ENCODE measurements at regions not wholly inside any gene's neighbourhood (a gene's known extent, or its start where the extent isn't known, plus 50 kb on each side); places are given as distances from the start of the nearest gene placed in this dataset.

- no peak for TF ChIP-seq CTCF (IDR thresholded peaks at IDR 0.05; ENCODE audit: borderline replicate concordance, insufficient read depth, low read depth, low read length)
- no peak overlapping the region for H3K4me3 ChIP-seq (ENCODE audit: low read depth, low read length)
These were observed 109.2 kb upstream of the NXT1 start for GRCh38 chr20:23241416-23241815.

- H3K4me3 ChIP-seq (ENCODE audit: low read depth, low read length): no peak overlapping the region
- no peak for TF ChIP-seq CTCF (IDR thresholded peaks at IDR 0.05; ENCODE audit: borderline replicate concordance, insufficient read depth, low read depth, low read length)
These were observed 110.1 kb upstream of the NXT1 start for GRCh38 chr20:23240519-23240918.

- TF ChIP-seq CTCF (IDR thresholded peaks at IDR 0.05; ENCODE audit: borderline replicate concordance, insufficient read depth, low read depth, low read length): no peak
These were observed 113.4 kb upstream of the NXT1 start for GRCh38 chr20:23237201-23237600.

GRCh38 chr20:23235173-23236027, 115.2 kb upstream of the NXT1 start:
- peak; percentile 76 for TF ChIP-seq CTCF (IDR thresholded peaks at IDR 0.05; ENCODE audit: borderline replicate concordance, insufficient read depth, low read depth, low read length)
- H3K4me3 ChIP-seq (ENCODE audit: low read depth, low read length): no peak overlapping the region

More at GRCh38 chr20:23237201-23237600, 113.4 kb upstream of the NXT1 start:
- no peak overlapping the region for H3K4me3 ChIP-seq (ENCODE audit: low read depth, low read length)

GRCh38 chr20:23234311-23235078, 116.1 kb upstream of the NXT1 start:
- no peak overlapping the region for H3K4me3 ChIP-seq (ENCODE audit: low read depth, low read length)
- no peak for TF ChIP-seq CTCF (IDR thresholded peaks at IDR 0.05; ENCODE audit: borderline replicate concordance, insufficient read depth, low read depth, low read length)

GRCh38 chr20:23233341-23233740, 117.2 kb upstream of the NXT1 start:
- no peak overlapping the region for H3K4me3 ChIP-seq (ENCODE audit: low read depth, low read length)
- TF ChIP-seq CTCF (IDR thresholded peaks at IDR 0.05; ENCODE audit: borderline replicate concordance, insufficient read depth, low read depth, low read length): no peak
